Left ventricle myocardium inferior (tissue), 1 donor: ENCODE measurements at regions not wholly inside any gene's neighbourhood (a gene's known extent, or its start where the extent isn't known, plus 50 kb on each side); places are given as distances from the start of the nearest gene placed in this dataset.

Experiments used
- DNase-seq: peaks from one replicate; pipeline ENCODE4 v3.0.0-alpha.2; 2020
- H3K27ac ChIP-seq: fragments of 200-600 bp; replicated peaks from 2 replicates; pipeline ENCODE4 v1.8.0; 2021
- H3K27me3 ChIP-seq: fragments of 200-600 bp; 2 replicates; pipeline ENCODE4 v1.8.0; 2021; ENCODE audit warnings: low read depth
- H3K36me3 ChIP-seq: fragments of 200-600 bp; 2 replicates; pipeline ENCODE4 v1.8.0; 2021
- H3K4me1 ChIP-seq: fragments of 200-600 bp; 2 replicates; pipeline ENCODE4 v1.8.0; 2021
- H3K4me3 ChIP-seq: fragments of 200-600 bp; 2 replicates; pipeline ENCODE4 v1.8.0; 2021; ENCODE audit warnings: mild to moderate bottlenecking, moderate library complexity
- H3K9me3 ChIP-seq: fragments of 200-600 bp; replicated peaks from 2 replicates; pipeline ENCODE4 v1.8.0; 2021
- CTCF ChIP-seq: fragments of 200-600 bp; IDR thresholded peaks from 2 replicates; pipeline ENCODE4 v1.8.0; 2021; ENCODE audit warnings: antibody characterized with exemption, mild to moderate bottlenecking, borderline replicate concordance
- intact Hi-C: fragments of 100-400 bp; cut with micrococcal nuclease; formaldehyde crosslinking; loops from one replicate; pipeline ENCODE4 v1.11.0; 2022
- donor health status: DM: no; HTN: yes; CAD: no; lungs with severe emphysema.

DNA sequence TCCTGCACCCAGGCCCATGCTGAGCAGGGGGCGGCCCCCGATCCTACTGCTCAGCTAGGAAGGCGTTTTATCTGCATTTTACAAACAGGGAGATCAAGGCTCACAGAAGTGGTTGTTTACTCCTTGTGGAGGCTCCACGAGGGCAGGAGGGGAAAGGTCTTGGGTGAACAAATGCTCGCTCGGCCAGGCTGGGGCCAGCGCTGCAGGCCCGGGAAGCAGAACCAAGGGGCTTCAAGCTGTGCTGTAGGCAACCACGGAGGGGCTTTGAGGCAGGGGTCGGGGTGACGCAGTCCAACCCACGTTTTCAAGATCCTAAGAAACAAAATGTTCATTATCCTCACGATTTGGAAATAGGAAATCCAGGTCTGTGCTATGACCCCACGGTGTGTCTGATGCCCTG lies 125.8 kb downstream of the HMX1 start:
- no peak for DNase-seq
- Histone ChIP-seq H3K9me3 (no peaks in the 10 kb centered on the region), H3K4me1 (no peaks in the 10 kb centered on the region), H3K36me3 (no peaks in the 10 kb centered on the region), H3K4me3 (no peak overlapping the region), H3K27ac (no peak overlapping the region), H3K27me3 (peaks cover 85% of the 10 kb centered on the region)
- intact Hi-C loops: no loop called here
- no peak for TF ChIP-seq CTCF

DNA sequence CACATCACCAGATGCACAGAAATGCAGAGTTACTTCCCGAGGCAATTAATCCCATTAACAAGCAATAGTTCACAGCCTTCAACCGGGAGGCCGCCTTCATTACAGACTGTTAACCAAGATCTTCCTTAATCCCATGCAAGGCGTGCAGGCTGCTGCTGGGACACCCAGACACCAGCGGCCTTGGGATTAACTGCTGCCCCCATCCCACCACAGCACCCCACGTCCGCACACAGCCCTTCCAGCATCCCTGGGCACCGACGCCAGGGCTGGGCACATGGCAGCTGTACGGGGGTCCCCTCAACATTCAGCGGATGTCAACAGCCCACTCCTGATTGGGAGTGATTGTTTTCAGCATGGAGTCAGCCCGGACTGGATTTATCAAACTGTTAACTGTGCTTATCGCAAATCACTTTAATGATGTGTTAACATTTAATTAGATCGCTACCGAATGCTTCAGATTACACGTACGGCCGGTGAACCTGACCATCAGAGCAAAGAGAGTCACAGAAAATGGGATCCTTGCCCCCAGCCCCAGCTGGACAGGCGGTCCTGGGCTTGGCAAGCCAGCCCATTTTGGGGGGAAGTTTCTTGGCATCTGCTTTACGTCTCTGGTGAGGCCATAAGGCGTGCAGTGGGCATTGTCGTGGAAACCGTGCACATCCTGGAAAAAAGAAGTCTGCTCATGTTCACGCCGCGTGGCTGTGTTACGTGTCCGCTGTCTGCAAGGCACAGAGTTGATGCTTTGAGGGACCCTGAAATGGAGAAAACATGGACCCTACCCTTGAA lies 126.4 kb downstream of the HMX1 start:
- Histone ChIP-seq H3K4me3 (no peak overlapping the region), H3K27me3 (peaks cover 91% of the 10 kb centered on the region), H3K9me3 (no peaks in the 10 kb centered on the region), H3K4me1 (no peaks in the 10 kb centered on the region), H3K36me3 (no peaks in the 10 kb centered on the region), H3K27ac (no peak overlapping the region)
- no peak for DNase-seq
- intact Hi-C loops: no loop called here
- TF ChIP-seq CTCF: no peak

DNA sequence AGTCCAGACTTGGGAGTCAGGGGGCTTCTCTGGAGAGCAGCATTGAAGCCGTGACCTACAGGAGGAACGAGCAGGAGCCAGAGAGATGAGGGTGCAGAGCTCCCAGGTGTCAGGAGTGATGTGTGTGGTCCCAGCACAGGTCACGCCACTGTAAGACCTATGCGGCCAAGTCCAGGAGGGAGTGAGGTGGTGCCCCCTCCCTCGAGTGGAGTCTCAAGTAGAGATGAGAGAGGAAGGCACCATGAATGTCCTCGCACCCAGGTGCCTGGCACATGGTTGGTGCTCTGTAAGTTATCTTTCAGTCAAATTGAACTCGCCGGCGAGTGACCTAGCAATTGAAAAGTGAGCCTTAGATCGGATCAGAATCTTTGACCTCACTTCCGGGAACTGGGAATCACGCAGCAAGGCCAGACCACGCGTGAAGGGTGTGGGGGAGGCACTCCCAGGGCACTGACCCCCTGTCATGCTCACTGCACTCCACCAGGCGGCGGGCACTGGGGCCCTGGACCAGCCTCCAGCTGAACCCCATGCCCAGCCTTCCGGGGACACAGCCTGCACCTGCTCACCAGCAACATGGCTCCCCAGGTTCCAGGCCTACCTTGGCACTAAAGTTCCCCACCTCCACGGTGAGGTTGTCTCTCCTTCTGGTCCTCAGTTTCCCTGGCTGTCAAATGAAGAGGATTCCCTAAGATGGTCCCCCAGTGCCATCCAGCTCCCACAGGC lies 127.4 kb downstream of the HMX1 start:
- H3K27ac ChIP-seq: no peak overlapping the region
- no peaks in the 10 kb centered on the region for H3K9me3 ChIP-seq
- intact Hi-C loops: no loop called here
- H3K36me3 ChIP-seq: no peaks in the 10 kb centered on the region
- peaks cover 92% of the 10 kb centered on the region for H3K27me3 ChIP-seq
- H3K4me3 ChIP-seq: no peak overlapping the region
- no peak for DNase-seq
- no peak for TF ChIP-seq CTCF
- no peaks in the 10 kb centered on the region for H3K4me1 ChIP-seq

DNA sequence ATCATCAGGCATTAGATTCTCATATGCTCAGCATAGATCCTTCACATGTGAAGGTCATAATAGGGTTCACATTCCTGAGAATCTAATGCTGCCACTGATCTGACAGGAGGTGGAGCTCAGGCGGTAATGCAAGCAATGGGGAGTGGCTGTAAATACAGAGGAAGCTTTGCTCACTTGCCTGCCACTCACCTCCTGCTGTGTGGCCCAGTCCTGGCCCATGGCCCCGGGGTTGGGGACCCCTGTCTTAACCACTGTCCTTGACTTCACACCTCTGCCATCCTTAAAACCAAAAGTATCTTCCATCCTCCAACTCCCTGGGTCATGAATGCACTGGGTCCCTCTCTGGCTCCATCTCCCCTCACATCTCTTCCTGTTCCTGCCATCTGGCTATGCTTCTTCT lies 129.1 kb downstream of the HMX1 start:
- H3K9me3 ChIP-seq: no peaks in the 10 kb centered on the region
- TF ChIP-seq CTCF: no peak
- H3K4me1 ChIP-seq: no peaks in the 10 kb centered on the region
- H3K36me3 ChIP-seq: no peaks in the 10 kb centered on the region
- H3K4me3 ChIP-seq: no peak overlapping the region
- H3K27me3 ChIP-seq: peaks cover 84% of the 10 kb centered on the region
- DNase-seq: no peak
- H3K27ac ChIP-seq: no peak overlapping the region
- intact Hi-C loops: no loop called here

DNA sequence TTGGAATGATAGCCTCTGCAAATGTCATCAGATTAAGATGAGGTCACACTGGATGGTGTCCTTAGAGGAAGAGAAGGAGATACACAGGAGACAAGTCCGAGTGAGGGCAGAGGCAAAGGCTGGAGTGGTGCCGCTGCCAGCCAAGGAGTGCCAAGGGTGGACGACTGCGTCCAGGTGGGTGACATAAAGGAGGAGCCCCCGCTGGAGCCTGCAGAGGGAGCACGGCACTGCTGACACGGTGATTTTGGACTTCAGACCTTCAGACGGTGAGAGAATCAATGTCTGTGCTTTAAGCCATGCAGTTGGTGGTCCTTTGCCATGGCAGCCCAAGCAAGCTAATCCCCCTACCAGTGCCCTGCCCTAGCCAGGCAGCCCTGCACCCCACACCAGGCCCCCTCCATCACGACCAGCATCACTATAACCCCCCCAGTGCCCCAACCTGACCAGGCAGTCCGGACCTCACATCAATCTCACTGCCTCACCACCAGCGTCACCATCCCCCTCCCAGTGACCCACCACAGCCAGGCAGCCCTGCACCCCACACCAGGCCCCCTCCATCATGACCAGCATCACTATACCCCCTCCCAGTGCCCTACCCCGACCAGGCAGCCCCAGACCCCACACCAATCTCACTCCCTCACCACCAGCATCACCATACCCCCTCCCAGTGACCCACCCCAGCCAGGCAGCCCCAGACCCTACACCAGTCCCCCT lies 130.0 kb downstream of the HMX1 start:
- H3K4me1 ChIP-seq: no peaks in the 10 kb centered on the region
- no peak for DNase-seq
- H3K9me3 ChIP-seq: no peaks in the 10 kb centered on the region
- peaks cover 77% of the 10 kb centered on the region for H3K27me3 ChIP-seq
- H3K36me3 ChIP-seq: no peaks in the 10 kb centered on the region
- intact Hi-C loops: no loop called here
- no peak overlapping the region for H3K27ac ChIP-seq
- no peak for TF ChIP-seq CTCF
- no peak overlapping the region for H3K4me3 ChIP-seq
